A673 (cell line): ENCODE measurements at regions not wholly inside any gene's neighbourhood (a gene's known extent, or its start where the extent isn't known, plus 50 kb on each side); places are given as distances from the start of the nearest gene placed in this dataset.

Experiments
- BruUV-seq: library from RNA; stranded (reverse); fragments of 400-500 nt; replicated peaks from 2 replicates; lab custom pipeline; 2021; lab: Mats Ljungman, UMichigan
- CTCF ChIA-PET: fragments of 300-600 bp; sonication (Branson Sonifier 250); formaldehyde crosslinking; loops from one replicate; lab custom pipeline; 2022; ENCODE audit warnings: antibody characterized with exemption; lab: Charles Lee
- POLR2A ChIA-PET: fragments of 300-600 bp; sonication (Branson Sonifier 250); formaldehyde crosslinking; loops from one replicate; lab custom pipeline; 2022; ENCODE audit warnings: antibody characterized with exemption; ENCODE audit not compliant: low non-redundant PET; lab: Charles Lee
- DNase-seq: peaks from one replicate; pipeline ENCODE4 v3.0.0-alpha.2; 2015; ENCODE audit warnings: low spot score
- H3K27ac ChIP-seq: fragments of 200-600 bp; sonication (generic); 2 replicates; pipeline ENCODE4 v1.5.1; 2016; ENCODE audit warnings: mixed run types, low read depth, mild to moderate bottlenecking, mixed read lengths, antibody characterized with exemption, low read length; ENCODE audit not compliant: poor library complexity, severe bottlenecking
- H3K27me3 ChIP-seq: fragments of 200-600 bp; sonication (generic); replicated peaks from 2 replicates; pipeline ENCODE4 v1.6.1; 2017; ENCODE audit warnings: mixed run types, low read depth, mild to moderate bottlenecking, mixed read lengths, antibody characterized with exemption, low read length; ENCODE audit not compliant: insufficient read depth, poor library complexity
- H3K36me3 ChIP-seq: fragments of 200-600 bp; sonication (generic); 2 replicates; pipeline ENCODE4 v1.6.1; 2016; ENCODE audit warnings: mixed run types, mild to moderate bottlenecking, mixed read lengths, antibody characterized with exemption, low read length; ENCODE audit not compliant: insufficient read depth, poor library complexity, severe bottlenecking
- H3K4me1 ChIP-seq: fragments of 200-600 bp; sonication (generic); 2 replicates; pipeline ENCODE4 v1.6.1; 2017; ENCODE audit warnings: mixed run types, mild to moderate bottlenecking, mixed read lengths, antibody characterized with exemption, low read length; ENCODE audit not compliant: insufficient read depth, poor library complexity, severe bottlenecking
- H3K4me3 ChIP-seq: fragments of 200-600 bp; sonication (generic); 2 replicates; pipeline ENCODE4 v1.5.1; 2016; ENCODE audit warnings: low read depth, mixed run types, mild to moderate bottlenecking, mixed read lengths, low read length; ENCODE audit not compliant: poor library complexity, severe bottlenecking
- H3K9me3 ChIP-seq: fragments of 200-600 bp; sonication (generic); 2 replicates; pipeline ENCODE4 v1.6.1; 2016; ENCODE audit warnings: mixed run types, low read depth, mild to moderate bottlenecking, mixed read lengths, antibody characterized with exemption, low read length; ENCODE audit not compliant: poor library complexity, severe bottlenecking
- EZH2 ChIP-seq: fragments of 200-600 bp; sonication (generic); IDR thresholded peaks from 2 replicates; pipeline ENCODE4 v1.6.1; 2017; ENCODE audit warnings: borderline replicate concordance, low read depth, mild to moderate bottlenecking, mixed read lengths, antibody characterized with exemption, low read length; ENCODE audit not compliant: poor library complexity, severe bottlenecking
- intact Hi-C: fragments of 100-400 bp; cut with micrococcal nuclease; formaldehyde crosslinking; loops from one replicate; pipeline ENCODE4 v1.10.0; 2022; ENCODE audit not compliant: unreplicated experiment
- TF ChIP-seq, protein P1 (sequence below): fragments of 300-800, 200-600 bp; sonication (generic); conservative IDR thresholded peaks from 2 replicates; pipeline ENCODE4 v1.5.1; 2017; ENCODE audit warnings: low read depth, mild to moderate bottlenecking, antibody characterized with exemption, low read length, moderate library complexity, mixed read lengths

DNA sequence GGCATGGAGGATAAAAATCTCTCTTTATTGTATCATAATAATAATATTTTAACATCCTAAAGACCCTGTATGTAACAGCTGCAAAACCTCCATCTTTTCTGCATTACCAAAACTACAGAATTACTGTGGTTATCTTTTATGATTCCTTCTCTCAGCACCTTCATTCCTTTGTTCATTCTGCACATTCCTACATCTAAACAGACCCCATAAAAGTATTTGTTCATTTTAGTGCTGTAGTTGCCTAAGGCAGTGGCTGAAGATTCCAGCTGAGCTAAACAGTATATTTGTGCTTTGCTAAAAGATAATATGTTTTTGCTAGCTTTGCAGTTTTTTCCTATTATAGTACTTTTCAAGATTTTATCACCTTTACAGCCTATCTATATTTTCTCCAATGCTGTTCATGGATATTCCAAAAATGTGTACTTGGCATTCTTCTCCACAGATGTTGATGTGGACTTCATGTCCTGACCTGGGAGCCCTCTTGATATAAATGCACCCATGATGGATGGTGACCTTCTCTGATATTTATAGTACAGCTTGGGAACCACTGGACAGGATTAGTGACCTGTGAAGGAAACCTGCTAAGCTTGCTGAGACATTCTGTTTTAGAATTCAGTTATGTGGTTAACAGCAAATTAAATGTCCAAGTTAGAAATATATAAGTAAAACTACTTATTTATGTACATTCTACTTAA, 2832.9 kb upstream of the PCDH20 start:
- TF ChIP-seq EZH2, result no peak
- TF ChIP-seq, protein P1, sequence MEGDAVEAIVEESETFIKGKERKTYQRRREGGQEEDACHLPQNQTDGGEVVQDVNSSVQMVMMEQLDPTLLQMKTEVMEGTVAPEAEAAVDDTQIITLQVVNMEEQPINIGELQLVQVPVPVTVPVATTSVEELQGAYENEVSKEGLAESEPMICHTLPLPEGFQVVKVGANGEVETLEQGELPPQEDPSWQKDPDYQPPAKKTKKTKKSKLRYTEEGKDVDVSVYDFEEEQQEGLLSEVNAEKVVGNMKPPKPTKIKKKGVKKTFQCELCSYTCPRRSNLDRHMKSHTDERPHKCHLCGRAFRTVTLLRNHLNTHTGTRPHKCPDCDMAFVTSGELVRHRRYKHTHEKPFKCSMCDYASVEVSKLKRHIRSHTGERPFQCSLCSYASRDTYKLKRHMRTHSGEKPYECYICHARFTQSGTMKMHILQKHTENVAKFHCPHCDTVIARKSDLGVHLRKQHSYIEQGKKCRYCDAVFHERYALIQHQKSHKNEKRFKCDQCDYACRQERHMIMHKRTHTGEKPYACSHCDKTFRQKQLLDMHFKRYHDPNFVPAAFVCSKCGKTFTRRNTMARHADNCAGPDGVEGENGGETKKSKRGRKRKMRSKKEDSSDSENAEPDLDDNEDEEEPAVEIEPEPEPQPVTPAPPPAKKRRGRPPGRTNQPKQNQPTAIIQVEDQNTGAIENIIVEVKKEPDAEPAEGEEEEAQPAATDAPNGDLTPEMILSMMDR, result no peak
- H3K36me3 ChIP-seq, result no peaks in the 10 kb centered on the region
- ChIA-PET POLR2A (no interaction called here), CTCF (no interaction called here)
- H3K27ac ChIP-seq, result no peak overlapping the region
- intact Hi-C loops, result no loop called here
- BruUV-seq, result no TSS peak
- H3K4me3 ChIP-seq, result no peak overlapping the region
- no peaks in the 10 kb centered on the region for H3K27me3 ChIP-seq
- H3K4me1 ChIP-seq, result no peaks in the 10 kb centered on the region
- DNase-seq, result no peak
- H3K9me3 ChIP-seq, result no peaks in the 10 kb centered on the region

DNA sequence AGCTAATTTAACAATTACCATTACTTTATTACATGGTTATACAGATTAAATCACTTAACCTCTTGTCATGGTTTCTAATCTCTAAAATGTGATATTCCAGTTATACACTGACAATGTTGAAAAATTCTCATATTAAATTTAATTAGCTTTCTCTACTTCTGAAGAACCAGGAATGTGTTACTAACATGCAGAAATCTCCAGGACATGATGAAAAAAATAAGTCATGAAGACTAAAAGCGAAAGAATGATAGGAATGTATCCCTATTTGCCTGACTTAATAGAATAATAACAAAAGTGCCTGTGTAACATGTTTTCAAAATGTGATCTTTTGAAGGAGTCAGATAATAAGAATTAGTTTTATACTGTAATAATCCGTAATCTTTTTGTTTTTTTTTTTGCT, 2823.7 kb upstream of the PCDH20 start:
- peak overlapping the region; percentile 12 for H3K27ac ChIP-seq
- TF ChIP-seq EZH2, result no peak
- TF ChIP-seq, protein P1, result no peak
- no peaks in the 10 kb centered on the region for H3K36me3 ChIP-seq
- no peaks in the 10 kb centered on the region for H3K27me3 ChIP-seq
- no peak overlapping the region for H3K4me3 ChIP-seq
- peak; percentile 50 for DNase-seq
- CTCF ChIA-PET, result no interaction called here
- BruUV-seq, result no TSS peak
- intact Hi-C loops, result no loop called here
- H3K4me1 ChIP-seq, result peaks cover 16% of the 10 kb centered on the region
- POLR2A ChIA-PET, result no interaction called here
- no peaks in the 10 kb centered on the region for H3K9me3 ChIP-seq

DNA sequence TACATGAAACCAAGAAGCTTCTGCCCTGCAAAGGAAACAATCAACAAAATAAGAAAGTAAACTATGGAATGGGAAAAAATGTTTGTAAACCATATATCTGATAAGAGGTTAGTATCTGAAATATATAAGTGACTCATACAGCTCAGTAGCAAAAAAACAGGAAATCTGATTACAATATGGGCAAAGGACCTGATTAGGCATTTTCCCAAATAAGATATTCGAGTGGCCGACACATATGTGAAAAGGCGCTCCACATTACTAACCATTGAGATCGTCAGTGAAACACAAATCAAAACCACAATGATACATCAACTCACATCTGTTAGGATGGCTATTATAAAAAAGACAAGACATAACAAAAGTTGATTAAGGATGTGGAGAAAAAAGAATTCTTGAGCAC, 2818.6 kb upstream of the PCDH20 start:
- peak; percentile 38 for DNase-seq
- no peak overlapping the region for H3K27ac ChIP-seq
- TF ChIP-seq EZH2, result no peak
- no peaks in the 10 kb centered on the region for H3K36me3 ChIP-seq
- ChIA-PET POLR2A (no interaction called here), CTCF (no interaction called here)
- intact Hi-C loops, result no loop called here
- H3K9me3 ChIP-seq, result no peaks in the 10 kb centered on the region
- H3K4me1 ChIP-seq, result peaks cover 8% of the 10 kb centered on the region
- no peaks in the 10 kb centered on the region for H3K27me3 ChIP-seq
- no TSS peak for BruUV-seq
- no peak overlapping the region for H3K4me3 ChIP-seq

DNA sequence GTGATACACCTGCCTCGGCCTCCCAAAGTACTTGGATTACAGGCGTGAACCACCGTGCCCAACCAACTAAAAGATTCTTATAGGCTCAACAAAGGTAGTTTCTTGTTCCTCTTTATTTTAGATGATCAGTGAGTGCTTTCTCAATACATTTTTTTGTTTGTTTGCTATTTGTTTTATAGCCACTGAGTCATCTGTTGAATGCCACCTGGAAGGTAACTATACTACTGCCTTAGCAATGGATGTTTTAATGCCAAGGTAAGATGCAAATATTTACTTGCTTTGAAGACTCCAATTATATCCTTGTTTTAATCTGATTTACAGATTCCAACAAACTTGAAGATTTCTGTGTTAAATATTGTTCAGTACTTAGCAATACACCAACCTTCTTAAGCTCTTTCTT, 2807.4 kb upstream of the PCDH20 start:
- H3K4me3 ChIP-seq, result no peak overlapping the region
- TF ChIP-seq, protein P1, result no peak
- no peak for TF ChIP-seq EZH2
- CTCF ChIA-PET, result no interaction called here
- no peaks in the 10 kb centered on the region for H3K9me3 ChIP-seq
- H3K27me3 ChIP-seq, result no peaks in the 10 kb centered on the region
- H3K36me3 ChIP-seq, result no peaks in the 10 kb centered on the region
- no peak overlapping the region for H3K27ac ChIP-seq
- intact Hi-C loops, result no loop called here
- POLR2A ChIA-PET, result no interaction called here
- no peaks in the 10 kb centered on the region for H3K4me1 ChIP-seq
- BruUV-seq, result no TSS peak
- DNase-seq, result no peak
